COLO829 (cell line): ENCODE measurements at regions not wholly inside any gene's neighbourhood (a gene's known extent, or its start where the extent isn't known, plus 50 kb on each side); places are given as distances from the start of the nearest gene placed in this dataset.

ENCODE experiments used
- DNase-seq: peaks from one replicate; pipeline ENCODE4 v3.0.0; 2012; ENCODE audit warnings: low spot score

DNA sequence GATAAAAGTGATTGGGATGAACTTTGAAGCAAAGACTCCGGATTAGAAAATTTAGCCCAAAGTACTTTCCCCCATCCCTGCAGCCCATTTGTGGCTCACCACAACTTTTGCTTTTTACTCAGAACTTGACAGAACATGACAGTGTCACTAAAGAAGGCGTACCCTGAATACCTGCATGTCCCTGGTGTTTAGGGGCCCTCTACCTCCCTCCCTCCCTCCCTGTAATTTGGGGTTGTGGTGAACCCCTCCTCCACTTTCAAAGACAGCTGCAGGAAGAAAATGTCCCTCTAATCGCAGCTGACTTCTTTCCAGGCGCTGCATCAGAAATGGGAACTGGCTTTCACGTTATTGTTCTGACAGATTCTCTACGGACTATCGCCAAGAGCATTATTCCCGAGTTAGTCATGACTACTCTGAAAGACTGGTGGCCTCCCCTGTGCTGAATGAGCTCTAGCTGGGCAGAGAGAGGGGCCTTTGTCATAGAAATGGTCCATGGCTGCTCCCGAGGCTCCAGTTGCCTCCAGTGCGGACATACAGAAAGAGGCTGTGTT, 93.2 kb upstream of the ARHGEF3 start:
- no peak for DNase-seq

DNA sequence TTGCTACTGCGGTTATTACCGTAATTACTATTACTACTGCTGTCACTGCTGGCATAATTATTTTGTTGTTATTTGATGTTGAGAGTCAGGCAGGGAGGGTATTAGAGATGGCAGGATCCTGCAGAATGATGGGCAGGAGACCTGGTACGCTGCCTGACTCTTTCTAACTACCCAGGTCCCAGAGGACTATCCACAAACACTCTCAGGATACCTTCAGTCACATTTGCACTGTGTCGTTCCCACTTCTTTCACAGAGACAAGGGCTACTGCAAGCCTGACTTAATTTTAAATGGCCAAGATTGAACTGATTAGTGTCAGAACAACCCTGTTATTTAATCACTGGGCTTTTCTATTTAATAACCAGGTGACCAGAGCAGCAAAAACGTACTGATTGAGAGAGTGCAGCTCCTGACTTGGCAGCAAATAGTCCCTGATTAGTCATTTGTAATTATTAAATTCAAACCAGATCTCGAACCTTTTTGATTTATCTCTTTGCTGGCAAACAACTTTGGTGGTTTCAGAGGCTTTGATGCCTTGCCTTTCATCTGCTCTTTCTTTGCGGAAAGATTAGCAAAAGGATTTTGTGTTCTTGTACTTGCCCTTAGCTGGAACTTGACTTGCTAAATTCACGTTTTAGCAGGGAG, 88.8 kb upstream of the ARHGEF3 start:
- DNase-seq, result no peak

DNA sequence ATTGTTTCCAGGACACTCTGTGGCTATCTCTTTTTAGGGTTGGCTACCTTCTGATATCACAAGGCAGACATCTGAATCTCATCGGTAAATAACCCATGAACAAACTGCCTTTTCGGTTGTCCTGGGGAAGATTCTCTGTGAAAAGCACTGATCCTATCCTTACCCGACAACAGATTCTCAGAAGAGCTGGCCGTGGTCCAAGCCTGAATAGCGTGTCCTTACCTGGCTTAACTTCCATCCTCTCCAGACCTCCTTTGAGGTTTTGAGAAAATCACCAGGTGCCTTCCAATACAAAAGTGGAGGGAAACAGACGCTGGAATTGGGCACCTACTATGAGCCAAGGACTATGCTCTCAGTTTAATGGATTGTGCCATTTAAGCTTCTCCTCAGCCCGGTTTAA, 87.4 kb upstream of the ARHGEF3 start:
- DNase-seq, result no peak

DNA sequence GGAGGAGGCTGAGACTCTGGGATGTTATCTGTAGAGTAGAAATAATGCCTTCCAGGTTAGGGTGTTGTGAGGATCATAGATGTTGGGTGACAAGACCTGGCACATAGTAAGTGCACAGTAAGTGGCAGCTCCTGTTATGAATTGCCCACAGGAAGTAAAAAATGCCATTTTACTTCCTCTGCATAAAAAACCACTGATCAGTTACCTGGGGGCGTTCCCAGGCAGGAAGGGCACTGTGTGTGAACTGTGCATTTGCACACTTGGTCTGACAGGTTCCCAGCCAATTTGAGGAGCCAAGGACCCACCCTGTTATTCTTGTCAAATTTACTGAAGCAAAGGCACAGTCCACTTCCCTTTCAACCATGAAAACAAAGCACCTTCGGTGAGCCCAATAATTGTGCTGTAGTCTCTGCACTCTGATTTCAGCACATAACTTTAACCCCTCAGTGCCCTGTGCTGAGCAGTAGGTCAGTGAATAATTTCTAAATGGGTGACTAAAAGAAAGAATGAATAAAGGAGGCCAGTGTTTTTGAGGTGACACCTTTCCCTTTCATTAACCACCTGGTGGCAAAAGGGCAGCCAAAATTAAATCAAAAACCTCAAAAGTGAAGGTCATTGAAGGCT, 85.8 kb upstream of the ARHGEF3 start:
- no peak for DNase-seq

DNA sequence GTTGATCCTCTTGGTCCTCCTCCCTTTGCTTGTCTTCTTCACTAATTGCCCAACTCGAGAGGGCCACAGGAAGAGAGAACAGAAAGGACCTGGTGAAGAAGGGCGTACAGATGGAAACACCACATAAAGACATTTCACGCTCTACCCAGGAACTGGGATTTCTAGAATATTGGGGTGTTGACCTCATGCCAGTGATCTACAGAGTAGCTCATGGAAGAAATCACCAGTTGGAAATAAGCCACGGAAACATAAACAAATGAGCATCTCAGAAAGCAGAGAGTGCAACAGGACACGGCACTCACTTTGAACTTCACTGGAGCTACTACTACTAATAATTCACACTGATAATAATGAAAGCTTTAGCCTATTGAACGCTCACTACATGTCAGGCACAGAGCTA, 84.6 kb upstream of the ARHGEF3 start:
- DNase-seq, result no peak

DNA sequence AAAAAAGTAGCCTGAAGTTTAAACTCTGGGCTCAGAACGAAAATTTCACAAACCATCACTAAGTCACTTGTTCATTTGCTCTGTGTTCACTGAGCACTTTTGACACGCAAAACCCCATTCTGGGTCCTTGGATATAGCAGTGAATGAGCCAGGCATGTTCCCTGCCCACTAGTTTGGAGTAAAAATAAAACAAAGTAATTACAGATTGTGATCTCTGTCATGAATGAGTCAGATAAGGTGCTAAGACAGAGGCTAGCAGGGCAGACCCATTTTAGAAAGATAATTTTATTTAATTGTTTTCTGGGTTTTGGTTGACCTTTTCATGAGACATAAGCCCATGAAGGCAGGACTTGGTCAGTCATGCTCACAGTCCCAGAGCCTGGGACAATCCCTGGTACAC, 84.1 kb upstream of the ARHGEF3 start:
- DNase-seq, result no peak

DNA sequence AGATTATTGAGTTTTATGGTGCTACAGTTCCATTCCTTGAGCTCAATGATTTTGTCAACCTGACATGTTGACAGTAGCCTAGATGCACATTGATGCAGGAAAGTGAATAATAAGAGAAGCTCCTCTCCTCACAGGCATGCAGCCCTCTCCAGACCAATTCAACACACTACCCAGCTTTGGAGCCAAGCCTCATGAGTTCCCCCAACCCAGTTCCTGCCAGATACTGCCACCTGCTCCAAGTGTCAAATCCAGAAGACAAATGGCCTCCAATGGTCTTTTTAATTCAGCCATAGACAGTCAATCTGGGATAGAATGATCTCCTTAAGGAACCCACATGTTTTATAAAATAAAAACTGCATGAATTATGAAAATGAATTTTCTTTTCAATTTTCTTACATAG, 83.7 kb upstream of the ARHGEF3 start:
- DNase-seq, result no peak

DNA sequence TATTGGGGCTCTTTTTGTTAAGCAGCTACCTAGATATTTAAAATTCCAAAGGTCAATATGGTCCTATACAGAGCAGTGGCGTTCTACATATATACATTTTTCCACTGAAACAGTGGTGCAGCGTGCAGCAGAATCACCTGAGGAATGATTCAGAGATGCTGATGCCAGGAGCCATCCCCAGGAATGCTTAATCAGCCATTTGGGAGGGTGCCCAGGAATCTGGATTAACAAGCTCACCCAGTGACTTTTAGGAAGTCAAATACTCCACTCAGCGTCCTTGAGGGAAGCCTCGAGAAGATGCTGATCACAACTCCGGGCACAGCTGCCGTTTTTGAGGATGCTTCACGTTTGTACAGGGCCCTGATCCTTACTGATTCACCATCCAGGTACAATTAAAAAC, 82.6 kb upstream of the ARHGEF3 start:
- DNase-seq, result no peak

DNA sequence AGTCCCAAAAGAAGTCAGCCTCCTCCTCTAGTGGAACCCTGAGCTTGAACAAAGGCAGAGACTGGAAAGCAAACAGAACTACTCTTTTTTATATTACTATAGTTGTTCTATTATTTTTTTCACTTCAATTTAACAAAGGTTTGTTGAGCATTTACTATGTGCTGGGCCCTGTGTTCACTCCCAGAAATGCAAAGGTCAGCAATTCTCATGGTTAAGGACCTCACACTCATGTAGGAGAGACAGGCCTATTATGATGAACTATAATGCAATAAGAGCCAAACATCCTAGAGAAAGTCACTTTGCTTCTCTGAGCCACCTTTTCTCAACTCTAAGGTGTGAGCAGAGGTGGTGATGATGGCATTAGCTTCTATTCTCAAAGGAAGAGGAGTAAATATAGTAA, 82.1 kb upstream of the ARHGEF3 start:
- DNase-seq, result no peak

DNA sequence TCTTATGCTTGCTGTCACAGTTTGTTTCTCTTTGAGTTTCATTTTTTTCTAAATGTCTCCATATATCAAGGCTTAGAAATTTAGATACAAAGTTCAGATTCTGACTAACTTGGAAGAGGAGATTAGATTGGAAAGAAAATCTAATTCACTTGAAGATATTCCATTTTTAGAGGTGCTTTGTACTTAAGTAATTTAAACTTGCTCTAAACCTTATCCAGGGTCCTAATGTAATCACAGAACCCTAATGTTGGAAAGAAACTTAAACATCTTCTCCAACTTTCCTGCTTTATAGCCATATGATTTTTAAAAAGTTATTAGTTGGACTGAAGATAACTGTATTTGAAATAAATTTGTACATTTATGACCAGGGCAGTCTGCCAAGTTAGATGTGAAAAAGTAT, 81.1 kb upstream of the ARHGEF3 start:
- DNase-seq, result no peak

DNA sequence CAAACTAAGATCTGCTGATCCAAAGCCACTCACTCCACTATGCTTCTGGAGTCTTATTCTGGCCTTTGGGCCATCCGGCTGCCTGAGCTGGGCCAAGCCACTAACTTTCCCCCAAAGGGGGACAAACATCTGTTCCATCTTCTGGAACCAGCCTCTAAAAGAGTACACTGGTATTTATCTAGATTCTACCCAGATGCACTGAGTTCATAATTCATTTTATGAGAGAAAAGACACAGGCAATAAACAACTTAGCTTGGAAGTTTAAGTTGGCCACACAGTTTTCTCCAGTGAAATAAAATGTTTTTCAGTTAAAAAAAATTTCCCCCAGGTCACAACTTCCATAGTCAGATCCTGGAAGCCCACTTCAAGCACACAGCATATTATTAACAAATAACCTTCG, 80.1 kb upstream of the ARHGEF3 start:
- DNase-seq, result no peak

DNA sequence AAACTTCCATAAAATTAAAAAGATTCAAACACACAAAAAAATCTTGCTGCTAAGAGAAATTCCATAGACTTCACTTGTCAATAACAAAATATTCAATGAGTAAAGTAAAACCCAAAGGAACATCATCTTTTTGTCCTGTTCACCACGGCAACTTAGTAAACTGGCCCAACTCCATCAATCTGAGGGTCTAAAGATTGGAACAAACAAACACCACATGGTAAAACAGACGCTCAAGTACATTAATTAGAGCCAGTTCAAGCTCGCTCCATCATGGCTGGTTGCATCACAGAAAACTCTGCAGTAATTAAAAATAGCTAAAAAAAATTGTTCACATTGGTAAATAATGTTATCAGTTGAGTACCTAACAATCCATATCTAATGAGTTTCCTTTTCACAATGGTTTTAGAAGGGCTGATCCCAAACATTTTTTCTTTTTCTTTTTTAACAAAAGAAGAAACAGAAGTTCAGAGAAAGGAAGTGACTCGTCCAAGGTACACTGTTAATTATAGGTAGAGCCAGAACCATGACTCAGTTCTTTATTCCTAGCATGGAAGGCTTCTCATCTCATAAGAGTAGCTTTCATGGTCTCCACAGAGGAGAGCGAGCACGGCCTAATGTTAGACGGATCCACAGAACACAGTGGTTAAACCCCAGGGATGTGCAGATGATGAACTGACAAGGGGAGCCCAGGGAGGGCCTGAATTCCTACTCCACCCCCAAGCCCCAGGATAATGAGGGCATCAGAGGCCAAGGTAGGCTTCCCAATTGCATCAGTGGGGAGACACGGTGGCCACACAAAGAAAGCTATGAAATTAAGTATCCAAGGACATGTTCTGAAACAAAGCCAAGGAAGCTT, 79.2 kb upstream of the ARHGEF3 start:
- no peak for DNase-seq

DNA sequence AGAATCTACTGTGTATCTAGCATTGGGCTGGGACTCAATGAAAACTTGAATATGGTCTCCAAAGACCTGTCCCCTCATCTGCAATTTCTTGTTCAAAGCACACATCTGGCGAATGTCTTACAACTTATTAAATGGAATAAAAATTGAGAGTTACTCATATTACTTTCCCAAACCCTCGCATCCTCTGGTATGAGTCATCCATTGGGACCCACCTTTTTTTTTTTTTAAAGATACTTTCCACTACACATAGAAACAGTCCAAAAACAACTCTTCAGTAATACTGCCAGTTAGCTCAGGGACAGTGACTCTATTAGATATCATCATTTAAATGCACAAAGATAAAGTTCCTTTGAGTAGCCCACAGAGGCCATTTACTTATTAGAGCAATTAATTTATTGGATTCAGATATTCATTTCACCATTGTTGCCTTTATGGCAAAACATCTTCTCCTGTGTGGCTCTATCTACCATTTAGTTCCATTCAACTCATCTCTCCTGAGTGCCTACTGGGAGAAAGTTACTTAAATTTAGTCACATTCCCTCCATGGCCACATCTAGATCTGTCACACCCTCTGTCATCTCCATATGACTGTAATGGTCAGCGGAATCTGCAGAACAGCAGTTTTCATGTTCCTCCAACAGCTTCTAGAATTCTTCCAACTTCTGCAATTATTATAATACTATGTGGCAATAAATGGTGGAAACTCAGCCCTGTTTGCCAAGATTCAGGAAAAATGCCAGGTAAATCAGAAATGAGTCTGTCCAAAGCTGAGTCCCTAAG, 77.9 kb upstream of the ARHGEF3 start:
- peak; percentile 37 for DNase-seq

DNA sequence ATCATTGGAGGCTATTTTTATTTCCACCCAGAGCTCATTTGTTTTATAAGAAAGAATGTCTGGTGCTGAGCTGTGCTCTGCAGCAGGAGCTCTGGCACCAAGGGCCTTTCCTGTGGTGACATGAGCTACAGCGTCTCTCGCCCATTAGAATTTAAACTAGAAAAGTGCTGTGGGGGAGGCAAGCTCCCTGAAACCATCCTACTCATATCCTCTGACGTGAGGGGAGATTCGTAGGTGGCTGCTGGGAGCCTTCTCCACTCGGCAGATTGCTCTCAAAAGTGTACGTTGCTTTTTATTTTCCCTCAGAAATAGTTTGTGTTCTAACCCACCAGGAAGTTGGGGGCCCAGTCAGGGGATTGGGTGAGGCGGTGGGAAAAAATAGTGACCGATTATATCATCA, 76.3 kb upstream of the ARHGEF3 start:
- DNase-seq, result no peak

DNA sequence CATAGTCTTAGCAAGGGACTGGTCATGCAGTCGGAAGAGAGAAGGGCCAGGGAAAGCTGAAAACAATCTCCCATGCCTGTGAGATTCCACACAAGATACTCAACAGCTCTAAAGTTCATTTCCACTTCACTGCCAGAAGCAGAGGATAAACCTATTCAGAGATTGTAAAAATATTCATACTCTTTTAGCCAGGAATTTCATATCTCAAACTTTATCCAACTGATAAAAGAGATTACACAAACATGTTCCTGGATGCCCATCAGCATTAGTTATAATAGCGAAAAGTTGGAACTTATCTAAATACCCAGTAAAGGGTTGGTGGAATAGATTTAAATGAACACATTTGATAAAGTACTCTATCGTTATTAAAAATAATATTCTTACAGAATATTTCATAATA, 75.2 kb upstream of the ARHGEF3 start:
- no peak for DNase-seq

DNA sequence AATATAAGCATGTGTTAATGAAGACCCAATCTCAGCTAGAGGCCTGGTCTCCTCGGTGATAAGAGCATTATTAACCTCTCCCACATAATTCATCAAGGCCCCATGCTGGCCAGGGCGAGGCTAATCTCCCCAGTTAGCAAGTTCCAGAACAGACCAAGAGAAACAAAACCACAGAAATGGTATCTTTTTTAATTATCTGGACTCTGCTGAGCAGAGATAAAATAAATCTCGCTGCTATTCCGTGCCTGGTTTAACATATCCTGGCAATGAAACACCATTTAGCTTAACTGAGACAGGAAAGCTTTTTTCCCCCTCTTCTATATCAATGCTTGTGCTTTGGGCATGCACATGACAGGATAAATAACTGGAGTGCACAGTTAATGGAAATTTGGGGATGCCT, 72.5 kb upstream of the ARHGEF3 start:
- no peak for DNase-seq

DNA sequence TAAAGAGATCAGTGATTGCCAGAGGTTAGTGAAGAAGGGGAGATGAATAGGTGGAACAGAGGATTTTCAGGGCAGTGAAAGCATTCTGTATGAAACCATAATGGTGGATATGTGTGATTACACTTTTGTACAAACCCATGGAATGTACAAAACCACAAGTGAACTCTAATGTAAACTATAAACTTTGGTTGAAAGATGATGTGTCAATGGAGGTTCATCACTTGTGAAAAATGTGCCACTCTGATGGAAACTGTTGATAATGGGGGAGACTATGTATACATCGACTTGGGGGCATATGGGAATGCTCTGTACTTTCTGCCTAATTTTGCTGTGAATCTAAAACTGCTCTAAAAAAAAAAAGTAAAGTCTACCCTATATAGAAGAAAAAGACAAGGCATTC, 68.7 kb upstream of the ARHGEF3 start:
- no peak for DNase-seq

DNA sequence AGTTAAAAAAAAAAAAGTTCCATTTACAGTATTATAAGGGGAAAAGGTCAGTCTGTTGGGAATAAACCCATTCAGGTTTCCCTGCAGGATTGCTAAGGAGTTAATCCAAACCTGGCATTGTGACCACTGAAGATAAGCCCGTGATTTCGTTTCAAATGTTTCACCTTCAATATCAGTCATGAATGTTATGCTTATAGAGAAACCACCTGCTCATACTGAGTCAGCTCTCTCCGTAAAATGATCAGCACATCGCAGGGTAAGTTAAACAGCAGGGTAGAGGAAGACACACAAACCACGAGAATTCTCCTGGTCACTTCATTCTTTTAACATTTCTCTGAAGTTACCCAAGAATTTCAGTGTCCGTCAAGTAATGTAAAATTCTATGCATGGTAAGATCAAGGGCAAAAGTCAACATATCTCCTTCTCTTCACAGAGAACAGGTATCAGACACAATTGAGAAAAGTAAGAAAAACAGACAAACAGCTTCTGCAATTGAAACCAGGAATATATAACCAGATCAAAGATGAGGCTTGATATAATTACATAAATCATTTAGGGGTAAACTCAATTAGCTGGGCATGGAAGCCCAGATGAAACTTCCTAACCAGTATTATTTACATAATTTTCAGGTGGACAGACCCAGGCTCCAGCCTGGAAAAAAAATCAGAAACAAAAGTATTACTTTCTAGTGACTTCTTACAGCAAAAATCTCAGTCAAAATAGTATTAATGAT, 67.6 kb upstream of the ARHGEF3 start:
- no peak for DNase-seq

DNA sequence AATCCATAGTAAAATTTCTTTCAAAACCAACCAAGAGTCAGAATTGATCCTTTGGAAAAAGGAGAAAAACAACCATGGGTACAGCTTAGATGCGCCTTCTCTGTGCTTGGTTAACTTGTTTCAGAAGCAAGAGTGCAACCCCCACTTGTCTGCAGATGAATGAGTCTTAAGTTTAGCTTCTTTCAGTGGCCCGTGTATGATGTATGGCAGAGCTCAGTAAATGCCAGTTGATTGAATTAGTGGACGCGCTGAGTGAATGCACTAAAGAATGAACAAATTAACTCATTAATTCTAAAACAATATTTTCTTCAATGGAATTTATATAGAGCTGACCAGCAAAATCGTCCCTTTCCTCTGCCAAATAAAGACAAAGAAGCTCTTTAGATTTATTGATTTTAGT, 67.0 kb upstream of the ARHGEF3 start:
- DNase-seq, result no peak

DNA sequence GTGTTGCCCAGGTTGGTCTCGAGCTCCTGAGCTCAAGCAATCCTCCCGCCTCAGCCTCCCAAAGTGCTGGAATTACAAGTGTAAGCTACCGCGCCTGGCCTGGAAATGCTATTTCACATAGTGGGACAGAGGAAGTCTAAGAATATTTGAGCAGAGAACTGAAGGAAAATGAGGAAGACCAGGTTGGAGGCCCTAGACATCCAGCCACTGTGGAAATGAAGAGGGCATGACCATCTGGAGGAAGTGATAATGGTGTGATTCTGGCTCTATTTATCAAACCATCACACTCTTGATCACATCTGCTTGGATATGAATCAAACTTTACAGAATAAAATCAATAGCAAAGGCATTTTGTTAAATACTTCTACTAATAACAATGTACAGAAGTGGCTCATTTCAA, 65.9 kb upstream of the ARHGEF3 start:
- no peak for DNase-seq

DNA sequence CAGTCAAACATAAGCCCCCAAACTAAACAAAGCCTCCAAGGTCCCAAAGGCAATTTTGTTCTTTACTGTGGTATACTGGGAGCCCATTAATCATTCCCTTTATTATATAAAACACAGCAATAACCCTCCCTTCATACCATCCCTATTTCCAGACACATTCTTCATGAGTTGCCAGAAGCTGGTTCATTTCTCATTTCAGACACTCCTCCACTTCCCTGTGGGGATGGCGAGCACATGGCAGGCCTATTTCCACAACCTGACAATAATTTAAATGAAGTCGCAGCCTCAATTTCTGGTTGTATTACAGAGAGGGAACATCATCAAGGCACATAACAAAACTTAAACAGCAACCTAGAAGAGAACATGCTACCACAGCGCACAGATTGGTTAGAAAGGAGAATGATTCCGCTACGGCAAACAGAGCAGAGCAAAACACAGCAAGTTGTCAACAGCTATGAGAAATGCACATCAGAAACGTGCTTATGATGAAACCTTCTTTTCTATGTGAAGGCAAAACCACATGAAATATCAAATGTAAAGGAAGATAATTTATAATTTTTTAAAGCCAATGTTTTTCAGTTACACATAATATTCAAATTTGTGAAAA, 63.3 kb upstream of the ARHGEF3 start:
- no peak for DNase-seq
